ENCODE measurements at regions not wholly inside any gene's neighbourhood (a gene's known extent, or its start where the extent isn't known, plus 50 kb on each side); places are given as distances from the start of the nearest gene placed in this dataset.
"Not testable (repeated sequence)": the region's sequence is repeated elsewhere in the genome, so short reads cannot be mapped to it uniquely, and the experiment has no call there.

- Mint-ChIP-seq H3K9me3 (no peaks in the 10 kb centered on the region), H3K4me1 (peaks cover 14% of the 10 kb centered on the region), H3K27ac (no peak overlapping the region), H3K27me3 (no peaks in the 10 kb centered on the region), H3K4me3 (no peak overlapping the region), H3K36me3 (ENCODE audit: low read depth) (no peaks in the 10 kb centered on the region)
- DNase-seq = no peak
- CTCF ChIA-PET = no interaction called here
- POLR2A ChIA-PET = no interaction called here
These were observed 115.6 kb downstream of the TNFSF18 start for GRCh38 chr1:172935062-172935592.

GRCh38 chr1:172936088-172936645, 114.6 kb downstream of the TNFSF18 start:
- DNase-seq = no peak
- ChIA-PET CTCF (no interaction called here), POLR2A (no interaction called here)
- Mint-ChIP-seq H3K4me1 (peaks cover 14% of the 10 kb centered on the region), H3K27ac (no peak overlapping the region), H3K36me3 (ENCODE audit: low read depth) (no peaks in the 10 kb centered on the region), H3K4me3 (no peak overlapping the region), H3K9me3 (no peaks in the 10 kb centered on the region), H3K27me3 (no peaks in the 10 kb centered on the region)

- no peaks in the 10 kb centered on the region for H3K27me3 Mint-ChIP-seq
- no peak overlapping the region for H3K4me3 Mint-ChIP-seq
- no peaks in the 10 kb centered on the region for H3K36me3 Mint-ChIP-seq (ENCODE audit: low read depth)
- POLR2A ChIA-PET = no interaction called here
- no peak for DNase-seq
- no peaks in the 10 kb centered on the region for H3K9me3 Mint-ChIP-seq
- no peak overlapping the region for H3K27ac Mint-ChIP-seq
- CTCF ChIA-PET = no interaction called here
- H3K4me1 Mint-ChIP-seq = peaks cover 8% of the 10 kb centered on the region
These were observed 112.1 kb downstream of the TNFSF18 start for GRCh38 chr1:172938681-172939080.

GRCh38 chr1:172939475-172939874, 111.3 kb downstream of the TNFSF18 start:
- Mint-ChIP-seq H3K27me3 (no peaks in the 10 kb centered on the region), H3K4me3 (no peak overlapping the region), H3K27ac (no peak overlapping the region), H3K4me1 (no peaks in the 10 kb centered on the region), H3K9me3 (no peaks in the 10 kb centered on the region), H3K36me3 (ENCODE audit: low read depth) (no peaks in the 10 kb centered on the region)
- CTCF ChIA-PET = no interaction called here
- DNase-seq = no peak
- POLR2A ChIA-PET = no interaction called here

GRCh38 chr1:172940174-172940855, 110.4 kb downstream of the TNFSF18 start:
- POLR2A ChIA-PET = no interaction called here

GRCh38 chr1:172941471-172941870, 109.3 kb downstream of the TNFSF18 start:
- H3K9me3 Mint-ChIP-seq = no peaks in the 10 kb centered on the region
- H3K4me1 Mint-ChIP-seq = no peaks in the 10 kb centered on the region
- H3K27me3 Mint-ChIP-seq = no peaks in the 10 kb centered on the region
- no peak overlapping the region for H3K27ac Mint-ChIP-seq
- no peak overlapping the region for H3K4me3 Mint-ChIP-seq
- ChIA-PET CTCF (no interaction called here), POLR2A (no interaction called here)
- DNase-seq = no peak
- H3K36me3 Mint-ChIP-seq (ENCODE audit: low read depth) = no peaks in the 10 kb centered on the region

More at GRCh38 chr1:172940174-172940855, 110.4 kb downstream of the TNFSF18 start:
- H3K9me3 Mint-ChIP-seq = no peaks in the 10 kb centered on the region
- no peak overlapping the region for H3K4me3 Mint-ChIP-seq
- H3K27me3 Mint-ChIP-seq = no peaks in the 10 kb centered on the region
- no peak overlapping the region for H3K27ac Mint-ChIP-seq
- no peak for DNase-seq
- CTCF ChIA-PET = no interaction called here
- no peaks in the 10 kb centered on the region for H3K4me1 Mint-ChIP-seq
- H3K36me3 Mint-ChIP-seq (ENCODE audit: low read depth) = no peaks in the 10 kb centered on the region

GRCh38 chr1:172941945-172942344, 108.8 kb downstream of the TNFSF18 start:
- H3K27ac Mint-ChIP-seq = no peak overlapping the region
- peaks cover 2% of the 10 kb centered on the region for H3K4me1 Mint-ChIP-seq
- ChIA-PET POLR2A (no interaction called here), CTCF (no interaction called here)
- no peak overlapping the region for H3K4me3 Mint-ChIP-seq
- DNase-seq = no peak
- no peaks in the 10 kb centered on the region for H3K27me3 Mint-ChIP-seq
- H3K9me3 Mint-ChIP-seq = no peaks in the 10 kb centered on the region
- H3K36me3 Mint-ChIP-seq (ENCODE audit: low read depth) = no peaks in the 10 kb centered on the region

- POLR2A ChIA-PET; DNase-seq; H3K36me3 Mint-ChIP-seq (ENCODE audit: low read depth); CTCF ChIA-PET; H3K27ac Mint-ChIP-seq; H3K9me3 Mint-ChIP-seq; H3K4me3 Mint-ChIP-seq; H3K27me3 Mint-ChIP-seq: not testable (repeated sequence)
- peaks cover 11% of the 10 kb centered on the region for H3K4me1 Mint-ChIP-seq
These were observed 107.6 kb downstream of the TNFSF18 start for GRCh38 chr1:172943138-172943537.

- H3K27me3 Mint-ChIP-seq = peaks cover 2% of the 10 kb centered on the region
- ChIA-PET POLR2A (no interaction called here), CTCF (no interaction called here)
These were observed 105.8 kb downstream of the TNFSF18 start for GRCh38 chr1:172944931-172945330.

GRCh38 chr1:172946814-172947507, 103.8 kb downstream of the TNFSF18 start:
- H3K27ac Mint-ChIP-seq = no peak overlapping the region
- H3K4me1 Mint-ChIP-seq = peaks cover 11% of the 10 kb centered on the region
- peaks cover 3% of the 10 kb centered on the region for H3K27me3 Mint-ChIP-seq
- ChIA-PET POLR2A (no interaction called here), CTCF (no interaction called here)
- no peaks in the 10 kb centered on the region for H3K9me3 Mint-ChIP-seq
- no peak for DNase-seq
- no peak overlapping the region for H3K4me3 Mint-ChIP-seq
- no peaks in the 10 kb centered on the region for H3K36me3 Mint-ChIP-seq (ENCODE audit: low read depth)

More at GRCh38 chr1:172944931-172945330, 105.8 kb downstream of the TNFSF18 start:
- Mint-ChIP-seq H3K27ac (no peak overlapping the region), H3K4me3 (no peak overlapping the region), H3K4me1 (peaks cover 11% of the 10 kb centered on the region), H3K36me3 (ENCODE audit: low read depth) (no peaks in the 10 kb centered on the region), H3K9me3 (no peaks in the 10 kb centered on the region)
- DNase-seq = no peak

- CTCF ChIA-PET = interaction anchor here (0.5 kb wide), 1 partner anchor 71 kb away, joined by 3 read pairs; no protein-coding TSS in a partner anchor
- POLR2A ChIA-PET = no interaction called here
- no peak overlapping the region for H3K27ac Mint-ChIP-seq
- H3K4me3 Mint-ChIP-seq = no peak overlapping the region
- peaks cover 8% of the 10 kb centered on the region for H3K27me3 Mint-ChIP-seq
- DNase-seq = no peak
- H3K36me3 Mint-ChIP-seq (ENCODE audit: low read depth) = no peaks in the 10 kb centered on the region
- peaks cover 11% of the 10 kb centered on the region for H3K4me1 Mint-ChIP-seq
- H3K9me3 Mint-ChIP-seq = no peaks in the 10 kb centered on the region
These were observed 102.3 kb downstream of the TNFSF18 start for GRCh38 chr1:172948457-172948856.

GRCh38 chr1:172949096-172949495, 101.6 kb downstream of the TNFSF18 start:
- DNase-seq = no peak
- ChIA-PET CTCF (interaction anchor here (0.5 kb wide), 1 partner anchor 70 kb away, joined by 3 read pairs; no protein-coding TSS in a partner anchor), POLR2A (no interaction called here)
- H3K36me3 Mint-ChIP-seq (ENCODE audit: low read depth) = no peaks in the 10 kb centered on the region
- no peaks in the 10 kb centered on the region for H3K9me3 Mint-ChIP-seq
- no peak overlapping the region for H3K27ac Mint-ChIP-seq
- H3K4me1 Mint-ChIP-seq = peaks cover 11% of the 10 kb centered on the region
- peaks cover 8% of the 10 kb centered on the region for H3K27me3 Mint-ChIP-seq
- H3K4me3 Mint-ChIP-seq = no peak overlapping the region

GRCh38 chr1:172950528-172950927, 100.2 kb downstream of the TNFSF18 start:
- DNase-seq = no peak
- no peaks in the 10 kb centered on the region for H3K9me3 Mint-ChIP-seq
- no peak overlapping the region for H3K27ac Mint-ChIP-seq
- ChIA-PET CTCF (interaction anchor here (0.6 kb wide), 1 partner anchor 1496 kb away, joined by 3 read pairs; no protein-coding TSS in a partner anchor), POLR2A (no interaction called here)
- H3K4me1 Mint-ChIP-seq = peaks cover 11% of the 10 kb centered on the region
- no peak overlapping the region for H3K4me3 Mint-ChIP-seq
- peaks cover 8% of the 10 kb centered on the region for H3K27me3 Mint-ChIP-seq
- no peaks in the 10 kb centered on the region for H3K36me3 Mint-ChIP-seq (ENCODE audit: low read depth)

Data from activated CD4-positive, alpha-beta memory T cell treated with anti-CD3 and anti-CD28 coated beads, Interleukin-2, amount 10 ng/mL, durations not matched to agents 7 days and 5 days (primary cell).